ENCODE measurements at regions not wholly inside any gene's neighbourhood (a gene's known extent, or its start where the extent isn't known, plus 50 kb on each side); places are given as distances from the start of the nearest gene placed in this dataset.

GRCh38 chr9:19681846-19682245 lies 107.0 kb downstream of the SLC24A2 start:
- no peak for TF ChIP-seq POLR2AphosphoS5 (IDR thresholded peaks at IDR 0.05; ENCODE audit: low read depth, low read length)
- no peak for TF ChIP-seq SPI1 (IDR thresholded peaks at IDR 0.05; ENCODE audit: low read depth, low read length)
- no peak for TF ChIP-seq PAX5 (IDR thresholded peaks at IDR 0.05; ENCODE audit: insufficient read depth, low read length, severe bottlenecking)
- TF ChIP-seq POLR2A (IDR thresholded peaks at IDR 0.05; ENCODE audit: low read depth, low read length) = no peak
